ENCODE measurements at regions not wholly inside any gene's neighbourhood (a gene's known extent, or its start where the extent isn't known, plus 50 kb on each side); places are given as distances from the start of the nearest gene placed in this dataset.

- peaks cover 70% of the 10 kb centered on the region for H3K4me1 ChIP-seq (ENCODE audit: low read length)
- no peak overlapping the region for H3K4me3 ChIP-seq (ENCODE audit: low read length)
- peak overlapping the region; percentile 37; the same call in 1 of the 2 replicates for H3K9ac ChIP-seq (ENCODE audit: low read length)
- no peaks in the 10 kb centered on the region for H3K36me3 ChIP-seq (ENCODE audit: insufficient read depth, low read length)
- H2AFZ ChIP-seq (ENCODE audit: low read length), result peak overlapping the region; percentile 32
- H3K27me3 ChIP-seq (ENCODE audit: low read length), result no peaks in the 10 kb centered on the region
- H3K9me2 ChIP-seq (replicated peaks; ENCODE audit: insufficient read depth, low read length), result no peaks in the 10 kb centered on the region
- H3K9me3 ChIP-seq (ENCODE audit: low read length), result no peaks in the 10 kb centered on the region
- H4K20me1 ChIP-seq (ENCODE audit: insufficient read depth, low read depth, low read length), result no peaks in the 10 kb centered on the region
- H3K27ac ChIP-seq (ENCODE audit: low read length), result peak overlapping the region; percentile 96
- H3K79me2 ChIP-seq (ENCODE audit: low read length), result no peaks in the 10 kb centered on the region
- peak overlapping the region; percentile 63 for H3K4me2 ChIP-seq (ENCODE audit: low read depth, low read length, poor library complexity, severe bottlenecking)
- peak; percentile 52 for DNase-seq
Observed at GRCh38 chr3:46091046-46091445, 63.8 kb upstream of the XCR1 start.

GRCh38 chr3:46090161-46090591 lies 62.9 kb upstream of the XCR1 start:
- no peaks in the 10 kb centered on the region for H3K9me2 ChIP-seq (replicated peaks; ENCODE audit: insufficient read depth, low read length)
- H3K36me3 ChIP-seq (ENCODE audit: insufficient read depth, low read length), result no peaks in the 10 kb centered on the region
- H3K4me2 ChIP-seq (ENCODE audit: low read depth, low read length, poor library complexity, severe bottlenecking), result no peak overlapping the region
- no peaks in the 10 kb centered on the region for H3K79me2 ChIP-seq (ENCODE audit: low read length)
- H3K27ac ChIP-seq (ENCODE audit: low read length), result no peak overlapping the region
- H3K27me3 ChIP-seq (ENCODE audit: low read length), result no peaks in the 10 kb centered on the region
- peaks cover 63% of the 10 kb centered on the region for H3K4me1 ChIP-seq (ENCODE audit: low read length)
- no peak overlapping the region for H2AFZ ChIP-seq (ENCODE audit: low read length)
- no peak overlapping the region for H3K9ac ChIP-seq (ENCODE audit: low read length)
- H3K4me3 ChIP-seq (ENCODE audit: low read length), result no peak overlapping the region
- no peak for DNase-seq
- no peaks in the 10 kb centered on the region for H3K9me3 ChIP-seq (ENCODE audit: low read length)
- H4K20me1 ChIP-seq (ENCODE audit: insufficient read depth, low read depth, low read length), result no peaks in the 10 kb centered on the region

GRCh38 chr3:46089237-46090011 lies 62.1 kb upstream of the XCR1 start:
- Histone ChIP-seq H4K20me1 (ENCODE audit: insufficient read depth, low read depth, low read length) (no peaks in the 10 kb centered on the region), H2AFZ (ENCODE audit: low read length) (no peak overlapping the region), H3K36me3 (ENCODE audit: insufficient read depth, low read length) (no peaks in the 10 kb centered on the region), H3K27ac (ENCODE audit: low read length) (no peak overlapping the region), H3K9ac (ENCODE audit: low read length) (no peak overlapping the region), H3K79me2 (ENCODE audit: low read length) (no peaks in the 10 kb centered on the region), H3K9me3 (ENCODE audit: low read length) (no peaks in the 10 kb centered on the region), H3K9me2 (replicated peaks; ENCODE audit: insufficient read depth, low read length) (no peaks in the 10 kb centered on the region), H3K27me3 (ENCODE audit: low read length) (no peaks in the 10 kb centered on the region), H3K4me3 (ENCODE audit: low read length) (no peak overlapping the region), H3K4me2 (ENCODE audit: low read depth, low read length, poor library complexity, severe bottlenecking) (no peak overlapping the region), H3K4me1 (ENCODE audit: low read length) (peaks cover 55% of the 10 kb centered on the region)
- peak; percentile 65 for DNase-seq

DNA sequence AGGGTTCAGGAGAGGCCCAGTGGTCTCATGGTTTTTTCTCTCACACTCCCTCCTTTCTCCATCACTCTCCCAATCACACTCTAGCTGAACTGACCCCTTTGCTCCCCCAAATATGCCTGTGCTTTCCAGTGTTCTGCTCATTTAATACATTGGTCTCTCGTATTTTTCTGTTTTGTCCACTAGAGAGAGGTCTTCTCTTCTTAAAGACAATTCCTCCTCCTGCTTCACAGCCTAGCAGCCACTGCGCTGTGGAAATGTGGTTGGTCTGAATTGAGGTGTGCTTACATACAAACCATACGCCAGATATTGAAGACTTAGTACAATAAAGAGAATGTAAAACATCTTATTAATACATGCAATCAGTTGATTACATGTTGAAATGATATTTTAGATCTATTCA lies 60.6 kb upstream of the XCR1 start:
- H3K36me3 ChIP-seq (ENCODE audit: insufficient read depth, low read length), result no peaks in the 10 kb centered on the region
- no peaks in the 10 kb centered on the region for H3K9me3 ChIP-seq (ENCODE audit: low read length)

DNA sequence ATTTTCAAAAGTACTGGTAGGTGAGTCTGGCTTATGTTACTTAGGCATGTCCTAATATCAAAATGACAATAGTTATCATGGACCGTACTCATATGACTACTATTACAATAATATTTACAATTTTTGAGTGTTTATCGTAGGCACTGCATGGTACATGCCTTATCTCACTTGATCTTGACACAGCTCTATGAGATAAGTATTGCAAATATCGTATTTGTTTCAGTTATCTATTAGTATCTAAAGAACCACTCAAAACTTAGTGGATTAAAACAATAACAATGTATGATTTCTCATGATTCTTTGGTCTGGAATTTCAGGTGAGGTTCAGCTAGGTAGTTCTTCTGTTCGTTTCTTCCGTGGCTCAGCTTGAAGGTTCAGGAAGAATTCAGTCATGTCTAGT lies 59.7 kb upstream of the XCR1 start:
- no peaks in the 10 kb centered on the region for H3K36me3 ChIP-seq (ENCODE audit: insufficient read depth, low read length)
- no peak overlapping the region for H2AFZ ChIP-seq (ENCODE audit: low read length)
- no peaks in the 10 kb centered on the region for H3K27me3 ChIP-seq (ENCODE audit: low read length)
- H3K9me3 ChIP-seq (ENCODE audit: low read length), result no peaks in the 10 kb centered on the region
- no peak overlapping the region for H3K4me2 ChIP-seq (ENCODE audit: low read depth, low read length, poor library complexity, severe bottlenecking)
- no peak overlapping the region for H3K27ac ChIP-seq (ENCODE audit: low read length)
- H3K4me3 ChIP-seq (ENCODE audit: low read length), result no peak overlapping the region
- H3K9me2 ChIP-seq (replicated peaks; ENCODE audit: insufficient read depth, low read length), result no peaks in the 10 kb centered on the region
- H3K79me2 ChIP-seq (ENCODE audit: low read length), result no peaks in the 10 kb centered on the region
- peaks cover 31% of the 10 kb centered on the region for H3K4me1 ChIP-seq (ENCODE audit: low read length)
- H4K20me1 ChIP-seq (ENCODE audit: insufficient read depth, low read depth, low read length), result no peaks in the 10 kb centered on the region
- DNase-seq, result no peak
- no peak overlapping the region for H3K9ac ChIP-seq (ENCODE audit: low read length)

More for the DNA sequence above, 60.6 kb upstream of the XCR1 start:
- no peaks in the 10 kb centered on the region for H3K9me2 ChIP-seq (replicated peaks; ENCODE audit: insufficient read depth, low read length)
- no peak overlapping the region for H2AFZ ChIP-seq (ENCODE audit: low read length)
- no peak overlapping the region for H3K4me3 ChIP-seq (ENCODE audit: low read length)
- no peaks in the 10 kb centered on the region for H3K27me3 ChIP-seq (ENCODE audit: low read length)
- no peaks in the 10 kb centered on the region for H4K20me1 ChIP-seq (ENCODE audit: insufficient read depth, low read depth, low read length)
- peak; percentile 83 for DNase-seq
- H3K79me2 ChIP-seq (ENCODE audit: low read length), result no peaks in the 10 kb centered on the region
- H3K4me2 ChIP-seq (ENCODE audit: low read depth, low read length, poor library complexity, severe bottlenecking), result no peak overlapping the region
- H3K4me1 ChIP-seq (ENCODE audit: low read length), result peaks cover 40% of the 10 kb centered on the region
- H3K9ac ChIP-seq (ENCODE audit: low read length), result no peak overlapping the region
- no peak overlapping the region for H3K27ac ChIP-seq (ENCODE audit: low read length)

- H3K9ac ChIP-seq (ENCODE audit: low read length), result no peak overlapping the region
- no peak overlapping the region for H3K4me3 ChIP-seq (ENCODE audit: low read length)
- DNase-seq, result no peak
- no peaks in the 10 kb centered on the region for H3K9me2 ChIP-seq (replicated peaks; ENCODE audit: insufficient read depth, low read length)
- no peak overlapping the region for H3K27ac ChIP-seq (ENCODE audit: low read length)
- no peaks in the 10 kb centered on the region for H3K36me3 ChIP-seq (ENCODE audit: insufficient read depth, low read length)
- H3K4me1 ChIP-seq (ENCODE audit: low read length), result peaks cover 22% of the 10 kb centered on the region
- no peak overlapping the region for H2AFZ ChIP-seq (ENCODE audit: low read length)
- no peaks in the 10 kb centered on the region for H3K9me3 ChIP-seq (ENCODE audit: low read length)
- H3K27me3 ChIP-seq (ENCODE audit: low read length), result no peaks in the 10 kb centered on the region
- no peaks in the 10 kb centered on the region for H3K79me2 ChIP-seq (ENCODE audit: low read length)
- no peak overlapping the region for H3K4me2 ChIP-seq (ENCODE audit: low read depth, low read length, poor library complexity, severe bottlenecking)
- no peaks in the 10 kb centered on the region for H4K20me1 ChIP-seq (ENCODE audit: insufficient read depth, low read depth, low read length)
Observed at GRCh38 chr3:46086083-46086437, 58.8 kb upstream of the XCR1 start.

- DNase-seq, result no peak
- no peaks in the 10 kb centered on the region for H3K9me3 ChIP-seq (ENCODE audit: low read length)
- no peak overlapping the region for H3K27ac ChIP-seq (ENCODE audit: low read length)
- no peaks in the 10 kb centered on the region for H3K36me3 ChIP-seq (ENCODE audit: insufficient read depth, low read length)
- H3K79me2 ChIP-seq (ENCODE audit: low read length), result no peaks in the 10 kb centered on the region
- H3K4me2 ChIP-seq (ENCODE audit: low read depth, low read length, poor library complexity, severe bottlenecking), result no peak overlapping the region
- H2AFZ ChIP-seq (ENCODE audit: low read length), result no peak overlapping the region
- H4K20me1 ChIP-seq (ENCODE audit: insufficient read depth, low read depth, low read length), result no peaks in the 10 kb centered on the region
- H3K4me1 ChIP-seq (ENCODE audit: low read length), result peaks cover 17% of the 10 kb centered on the region
- H3K27me3 ChIP-seq (ENCODE audit: low read length), result no peaks in the 10 kb centered on the region
- no peak overlapping the region for H3K4me3 ChIP-seq (ENCODE audit: low read length)
- H3K9ac ChIP-seq (ENCODE audit: low read length), result no peak overlapping the region
- H3K9me2 ChIP-seq (replicated peaks; ENCODE audit: insufficient read depth, low read length), result no peaks in the 10 kb centered on the region
Observed at GRCh38 chr3:46085421-46086082, 58.3 kb upstream of the XCR1 start.

- Histone ChIP-seq H3K36me3 (ENCODE audit: insufficient read depth, low read length) (no peaks in the 10 kb centered on the region), H3K9me3 (ENCODE audit: low read length) (no peaks in the 10 kb centered on the region), H3K9ac (ENCODE audit: low read length) (no peak overlapping the region), H3K79me2 (ENCODE audit: low read length) (no peaks in the 10 kb centered on the region), H4K20me1 (ENCODE audit: insufficient read depth, low read depth, low read length) (no peaks in the 10 kb centered on the region), H3K4me3 (ENCODE audit: low read length) (no peak overlapping the region), H3K4me1 (ENCODE audit: low read length) (peaks cover under 1% of the 10 kb centered on the region), H3K27ac (ENCODE audit: low read length) (no peak overlapping the region), H3K9me2 (replicated peaks; ENCODE audit: insufficient read depth, low read length) (no peaks in the 10 kb centered on the region), H3K27me3 (ENCODE audit: low read length) (no peaks in the 10 kb centered on the region), H3K4me2 (ENCODE audit: low read depth, low read length, poor library complexity, severe bottlenecking) (no peak overlapping the region), H2AFZ (ENCODE audit: low read length) (no peak overlapping the region)
- DNase-seq, result no peak
Observed at GRCh38 chr3:46083956-46084355, 56.7 kb upstream of the XCR1 start.

Data from Karpas-422 (cell line).